Erythroblast (primary cell): ENCODE measurements at regions not wholly inside any gene's neighbourhood (a gene's known extent, or its start where the extent isn't known, plus 50 kb on each side); places are given as distances from the start of the nearest gene placed in this dataset.

Source experiments
- GATA1 ChIP-seq: IDR thresholded peaks from 2 replicates; pipeline ENCODE4 v1.6.1; 2011; ENCODE audit warnings: low read depth, mild to moderate bottlenecking, control low read depth, low read length, moderate library complexity
- POLR2A ChIP-seq: IDR thresholded peaks from 2 replicates; pipeline ENCODE4 v1.6.1; 2011; ENCODE audit warnings: mild to moderate bottlenecking, low read length

- TF ChIP-seq POLR2A (no peak), GATA1 (no peak)
These were observed 110.0 kb upstream of the ADARB2 start for GRCh38 chr10:1847361-1847760.
